22Rv1 (cell line): ENCODE measurements at regions not wholly inside any gene's neighbourhood (a gene's known extent, or its start where the extent isn't known, plus 50 kb on each side); places are given as distances from the start of the nearest gene placed in this dataset.

Experiments used
- CTCF ChIP-seq: fragments of 450-650 bp; IDR thresholded peaks from 2 replicates; pipeline ENCODE4 v1.5.1; 2017; ENCODE audit warnings: mild to moderate bottlenecking
- ZFX ChIP-seq: fragments of 450-650 bp; IDR thresholded peaks from 2 replicates; pipeline ENCODE4 v1.6.1; 2017; ENCODE audit warnings: antibody characterized with exemption, borderline replicate concordance

GRCh38 chr9:99415606-99416005 lies 193.5 kb downstream of the SEC61B start:
- TF ChIP-seq CTCF, result no peak
- no peak for TF ChIP-seq ZFX
